SKM-1 (cell line): ENCODE measurements at regions not wholly inside any gene's neighbourhood (a gene's known extent, or its start where the extent isn't known, plus 50 kb on each side); places are given as distances from the start of the nearest gene placed in this dataset.
"Not testable (repeated sequence)": the region's sequence is repeated elsewhere in the genome, so short reads cannot be mapped to it uniquely, and the experiment has no call there.

Experiments used
- DNase-seq: peaks from one replicate; lab custom pipeline; 2025; ENCODE audit not compliant: unreplicated experiment; lab: John Stamatoyannopoulos, UW

DNA sequence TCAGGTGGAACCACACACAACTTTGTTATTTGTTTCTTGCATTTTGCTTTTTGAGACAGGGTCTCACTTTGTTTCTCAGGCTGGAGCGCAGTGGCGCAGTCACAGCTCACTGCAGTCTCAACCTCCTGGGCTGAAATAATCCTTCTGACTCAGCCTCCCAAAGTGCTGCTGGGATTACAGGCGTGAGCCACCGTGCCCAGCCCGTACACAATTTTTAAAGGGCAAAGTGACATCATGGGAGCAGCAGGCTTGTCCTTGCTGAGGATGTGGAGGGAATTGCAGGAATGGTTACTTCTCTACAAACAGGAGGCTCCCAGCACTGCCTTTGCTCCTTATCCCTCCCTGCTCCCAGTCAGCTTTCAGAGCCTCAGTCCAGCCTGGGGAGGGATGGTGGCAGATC is 355.9 kb upstream of the KLHL29 start:
- no peak for DNase-seq

DNA sequence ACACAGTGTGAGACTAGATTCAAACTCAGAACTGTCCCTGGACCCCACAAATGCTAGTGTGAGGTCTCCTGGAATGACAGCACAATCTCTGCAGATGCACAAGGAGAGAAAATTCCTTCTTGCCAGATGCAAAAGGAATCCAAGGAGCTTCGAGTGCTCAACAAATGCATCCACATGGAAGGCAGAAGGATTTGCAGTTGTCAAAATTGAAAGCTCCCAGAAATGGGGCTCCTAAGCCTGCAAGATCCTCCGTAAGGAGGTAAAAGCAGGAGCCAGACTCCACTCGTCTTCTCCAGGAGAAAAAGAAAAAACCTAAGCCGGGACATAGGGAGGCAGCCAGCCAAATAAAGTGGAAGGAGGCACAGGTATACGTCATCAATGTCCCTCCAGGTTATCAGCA is 355.0 kb upstream of the KLHL29 start:
- no peak for DNase-seq

DNA sequence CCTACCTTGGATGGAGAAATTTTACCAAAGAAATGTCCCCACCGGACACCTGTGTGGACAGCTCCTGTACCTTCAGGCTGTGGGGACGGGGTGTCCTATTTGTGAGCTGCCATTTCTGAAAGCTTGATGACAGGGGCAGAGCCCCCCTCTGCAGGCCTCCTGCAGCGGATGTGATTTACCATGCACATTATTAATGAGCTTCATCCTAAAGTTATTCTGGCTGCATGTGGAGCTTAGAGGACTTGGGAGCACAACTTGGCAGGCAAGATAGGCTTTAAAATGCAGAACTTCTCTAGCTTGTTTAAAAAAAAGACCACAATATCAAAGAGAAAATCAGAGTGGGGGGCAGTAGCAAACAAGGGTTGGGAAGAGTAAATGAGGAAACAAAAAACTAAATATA is 350.0 kb upstream of the KLHL29 start:
- DNase-seq: no peak

DNA sequence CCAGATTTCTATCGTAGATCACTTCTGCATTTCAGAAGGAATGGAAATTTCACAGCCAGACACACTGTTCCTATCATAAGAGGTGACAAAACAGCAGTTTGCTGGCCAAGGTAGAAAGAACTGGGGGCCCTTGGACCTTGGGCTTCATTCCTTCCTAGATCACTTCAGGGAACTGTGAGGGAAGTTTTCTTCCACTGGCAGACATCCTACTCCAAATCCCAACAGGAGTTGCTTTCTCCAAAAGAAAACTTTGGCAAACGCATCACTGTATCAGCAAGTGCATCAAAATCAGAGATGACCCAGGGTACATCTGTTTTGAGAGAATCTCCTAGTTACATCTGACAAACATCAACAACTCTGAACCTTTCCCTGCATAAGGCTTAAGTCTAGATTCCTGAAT is 348.4 kb upstream of the KLHL29 start:
- no peak for DNase-seq

DNA sequence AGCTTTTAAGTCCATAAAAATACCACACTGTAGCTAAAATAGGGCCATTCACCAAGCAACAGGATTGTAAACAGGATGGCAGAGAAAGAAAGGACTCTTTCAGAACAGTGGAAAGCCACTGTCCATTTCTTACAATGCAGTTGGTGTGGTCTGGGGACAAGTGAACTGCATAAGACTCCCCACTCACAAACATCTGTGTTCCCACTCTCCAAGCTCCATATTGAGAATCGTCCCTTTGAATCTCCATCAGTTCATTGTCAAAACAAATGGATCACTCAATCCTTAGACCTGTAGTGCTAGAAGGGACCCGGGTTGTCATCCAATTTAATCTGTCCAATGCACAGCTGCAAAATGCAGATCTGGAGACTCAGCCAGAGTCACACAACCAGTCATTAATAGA is 347.4 kb upstream of the KLHL29 start:
- DNase-seq: no peak

DNA sequence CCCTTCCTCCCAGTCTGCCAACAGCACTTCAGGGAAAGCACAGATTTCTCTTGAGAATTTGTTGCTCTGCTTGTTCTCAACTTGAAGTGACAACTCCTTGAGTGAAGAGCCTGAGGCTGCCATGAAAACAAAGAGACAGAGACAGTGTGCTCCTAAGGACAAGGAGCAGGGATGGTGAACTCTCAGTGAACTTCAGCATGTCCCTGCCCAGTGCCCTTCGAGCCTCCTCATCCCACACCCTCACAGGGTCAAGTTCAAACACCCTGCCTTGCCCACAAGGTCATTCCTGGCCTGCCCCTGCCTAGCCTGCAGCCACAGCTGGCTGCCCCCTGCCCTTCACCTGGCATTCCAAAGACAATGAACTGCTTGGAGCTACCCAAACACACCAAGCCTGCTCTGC is 343.5 kb upstream of the KLHL29 start:
- no peak for DNase-seq

DNA sequence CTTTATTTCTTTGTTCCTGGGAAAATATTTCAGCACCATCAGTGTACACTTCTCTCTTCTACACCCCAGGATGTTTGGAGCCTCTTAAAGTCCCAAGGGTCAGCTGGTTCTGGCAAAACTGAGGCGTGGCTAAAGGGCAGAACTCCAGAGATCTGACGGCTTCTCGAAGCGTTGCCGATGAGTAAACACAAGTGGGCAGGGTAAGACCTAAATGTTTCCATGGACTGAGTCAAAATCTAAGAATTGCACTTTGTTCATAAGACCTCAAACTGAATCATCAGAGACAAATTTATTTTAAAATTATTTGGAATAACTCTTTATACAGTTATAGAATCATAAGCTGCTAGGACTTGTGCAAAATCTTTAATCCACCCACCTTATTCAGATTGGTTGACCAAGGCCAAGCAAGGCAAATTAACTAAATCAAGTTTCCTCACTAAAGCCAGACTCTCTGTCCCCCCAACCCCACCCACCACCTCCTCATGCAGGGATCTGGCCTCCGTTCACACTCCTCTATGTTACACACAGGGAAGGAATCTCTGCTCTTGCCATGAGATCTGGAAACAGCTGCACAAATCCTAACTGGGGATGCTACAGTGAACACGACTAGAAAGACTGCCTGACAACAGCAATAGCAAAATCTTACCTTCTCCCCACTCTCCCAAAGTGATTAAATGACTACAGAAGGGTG is 342.6 kb upstream of the KLHL29 start:
- DNase-seq: no peak

DNA sequence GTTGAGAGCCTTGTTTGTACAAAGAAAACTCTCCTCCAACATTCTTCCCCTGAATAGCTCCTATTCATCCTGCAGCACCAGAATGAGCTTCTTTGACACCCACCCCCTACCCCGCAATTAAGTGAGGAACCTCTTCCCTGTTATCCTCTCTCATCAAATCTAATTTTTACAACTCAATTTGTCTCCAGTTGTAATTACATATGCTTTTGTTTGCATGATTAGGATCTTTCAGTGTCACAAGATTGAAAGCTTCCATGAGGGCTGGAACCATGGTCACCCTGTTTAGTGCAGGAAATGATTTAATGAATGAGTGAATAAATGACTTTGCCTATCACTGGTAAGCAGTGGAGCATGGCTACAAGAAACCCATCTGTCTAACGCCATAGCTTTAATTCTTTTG is 334.6 kb upstream of the KLHL29 start:
- DNase-seq: no peak

DNA sequence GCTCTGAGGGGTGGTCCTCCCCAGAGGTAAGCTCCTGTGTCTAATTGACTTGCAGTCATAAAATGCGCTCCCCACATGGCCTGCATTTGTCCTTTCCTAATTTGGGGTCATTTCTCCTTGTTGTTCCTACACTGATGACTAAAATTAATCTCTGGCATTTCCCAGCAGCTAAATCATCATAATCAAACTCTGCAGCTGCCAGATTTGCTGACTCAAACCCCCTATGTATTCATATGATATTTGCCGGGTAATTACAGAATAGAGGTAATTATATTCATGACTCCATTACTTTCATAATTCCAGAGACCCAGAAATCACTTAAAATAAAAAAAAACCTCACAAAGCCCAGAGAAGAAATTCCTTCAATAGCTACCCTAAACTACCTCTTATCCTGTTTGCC is 331.4 kb upstream of the KLHL29 start:
- no peak for DNase-seq

DNA sequence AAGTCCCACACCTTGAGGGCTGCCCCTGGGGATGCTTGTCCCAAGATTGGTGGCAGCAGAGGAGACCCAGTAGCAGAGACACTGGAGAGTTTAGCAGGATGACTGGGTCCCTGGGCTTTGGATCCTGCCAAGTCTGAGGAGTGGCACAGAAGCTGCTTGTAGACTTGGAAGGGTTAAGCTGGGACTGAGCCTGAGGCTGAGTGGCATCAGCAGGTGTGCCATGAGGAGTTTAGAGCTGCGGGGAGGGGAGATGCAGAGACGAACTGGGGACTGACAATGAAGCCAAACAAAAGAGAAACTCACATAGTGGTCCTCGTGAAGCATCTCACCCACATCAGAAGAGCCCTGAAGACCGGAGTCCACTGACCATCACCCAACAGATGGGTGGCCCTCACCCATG is 329.7 kb upstream of the KLHL29 start:
- DNase-seq: no peak

DNA sequence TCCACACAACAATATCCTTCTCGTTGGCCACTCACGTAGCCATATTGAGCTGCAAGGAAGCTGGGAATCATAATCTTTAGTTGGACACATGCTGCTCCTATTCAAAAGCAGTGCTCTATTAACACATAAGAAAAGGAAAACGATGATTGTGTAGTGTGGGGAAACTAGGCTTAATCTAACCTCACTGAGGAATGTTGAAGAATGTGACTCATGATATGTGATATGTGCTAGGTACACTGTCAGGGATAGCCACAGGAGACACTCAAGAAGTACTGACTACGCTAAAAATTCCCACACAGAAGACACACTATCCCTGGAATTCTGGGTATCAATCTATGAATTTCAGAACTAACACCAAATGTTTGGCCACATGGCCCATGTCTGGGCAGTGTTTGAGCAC is 328.1 kb upstream of the KLHL29 start:
- DNase-seq: not testable (repeated sequence)

DNA sequence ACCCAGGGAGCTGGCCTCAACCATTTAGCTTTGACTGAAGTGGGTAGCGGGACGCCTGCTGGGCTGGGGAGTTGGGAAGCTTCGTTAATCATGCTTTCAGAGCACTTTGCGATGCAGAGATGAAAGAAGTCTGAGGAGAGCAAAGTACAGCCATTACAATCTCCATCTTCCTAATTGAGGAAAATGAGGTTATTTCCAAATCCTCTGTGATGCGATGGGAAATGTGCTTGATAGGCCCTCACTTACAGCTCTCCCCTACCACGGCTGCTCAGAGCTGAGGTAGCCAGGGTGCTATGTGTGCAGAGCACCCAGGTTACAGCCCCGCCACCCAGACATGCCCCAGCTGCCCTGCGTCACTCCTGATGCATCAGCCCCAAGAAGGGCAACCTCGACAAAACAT is 326.5 kb upstream of the KLHL29 start:
- DNase-seq: no peak

DNA sequence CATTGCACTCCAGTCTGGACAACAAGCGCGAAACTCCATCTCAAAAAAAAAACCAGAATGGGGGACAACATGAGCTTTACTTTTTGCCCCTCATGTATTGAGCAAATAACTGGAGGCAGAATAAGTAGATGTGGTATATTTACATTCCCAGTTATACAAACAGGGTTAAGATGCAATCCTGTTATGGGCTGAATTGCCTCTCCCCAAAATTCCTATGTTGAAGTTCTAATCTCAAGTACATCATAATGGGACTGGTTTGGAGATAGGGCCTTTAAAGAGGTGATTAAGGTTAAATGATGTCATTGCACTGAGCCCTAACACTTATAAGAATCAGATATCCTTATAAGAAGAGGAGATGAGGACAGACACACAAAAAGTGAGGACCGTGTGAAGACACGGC is 319.8 kb upstream of the KLHL29 start:
- no peak for DNase-seq

DNA sequence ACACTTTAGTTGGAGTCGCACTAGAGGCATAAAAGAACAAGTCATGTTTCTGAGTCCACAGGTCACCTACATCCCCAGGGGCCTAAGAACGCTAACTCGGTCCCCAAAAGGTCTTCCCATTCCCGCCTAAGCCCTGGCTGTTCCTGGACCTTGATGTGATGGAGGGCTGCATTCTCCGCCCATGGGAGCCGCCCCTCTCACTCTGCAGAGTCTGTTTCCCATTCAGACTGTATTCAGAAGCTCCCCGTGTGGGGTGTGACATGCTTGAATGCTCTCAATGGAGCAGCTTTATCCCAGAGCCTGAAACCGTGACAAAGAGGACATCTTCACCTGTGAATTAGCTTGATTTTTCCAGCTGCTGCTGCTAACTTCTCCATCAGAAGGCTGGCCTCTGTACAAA is 319.0 kb upstream of the KLHL29 start:
- no peak for DNase-seq

DNA sequence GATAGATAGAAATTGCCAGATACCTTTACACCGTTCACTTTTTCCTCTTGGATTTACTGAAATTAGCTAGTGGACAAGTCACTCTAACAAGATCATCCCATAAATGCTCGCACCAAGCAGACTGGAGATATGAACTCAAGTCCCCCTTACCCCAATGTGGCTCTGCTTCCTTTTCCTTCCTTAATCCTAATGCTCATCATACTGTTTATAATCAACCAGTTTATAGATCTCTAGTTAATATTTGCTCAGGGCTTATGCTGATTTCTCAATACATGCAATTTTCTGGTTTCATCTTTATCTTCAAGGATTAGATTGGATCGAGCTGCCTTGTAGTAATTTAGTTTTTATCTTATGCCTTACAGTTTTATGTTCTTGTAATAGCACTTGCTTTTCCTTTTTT is 318.3 kb upstream of the KLHL29 start:
- DNase-seq: no peak

DNA sequence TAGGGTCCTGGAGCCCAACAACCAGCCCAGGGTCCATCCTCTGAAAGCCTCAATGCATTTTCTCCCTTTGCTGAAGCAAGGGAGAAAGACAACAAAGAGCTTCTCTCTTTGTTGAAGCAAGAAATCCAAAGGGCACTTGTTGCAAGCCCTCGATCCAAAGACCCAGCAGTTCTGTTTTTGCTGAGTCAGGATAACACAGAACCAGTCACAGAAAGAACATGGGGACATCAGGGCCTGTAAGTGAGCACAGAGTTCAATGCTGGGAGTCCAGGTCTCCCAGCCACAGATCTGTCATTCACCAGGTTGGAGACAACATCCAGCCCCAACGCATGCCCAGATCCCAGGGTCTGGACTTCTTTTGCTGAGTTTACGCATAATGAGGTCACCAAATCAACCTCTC is 315.8 kb upstream of the KLHL29 start:
- no peak for DNase-seq

DNA sequence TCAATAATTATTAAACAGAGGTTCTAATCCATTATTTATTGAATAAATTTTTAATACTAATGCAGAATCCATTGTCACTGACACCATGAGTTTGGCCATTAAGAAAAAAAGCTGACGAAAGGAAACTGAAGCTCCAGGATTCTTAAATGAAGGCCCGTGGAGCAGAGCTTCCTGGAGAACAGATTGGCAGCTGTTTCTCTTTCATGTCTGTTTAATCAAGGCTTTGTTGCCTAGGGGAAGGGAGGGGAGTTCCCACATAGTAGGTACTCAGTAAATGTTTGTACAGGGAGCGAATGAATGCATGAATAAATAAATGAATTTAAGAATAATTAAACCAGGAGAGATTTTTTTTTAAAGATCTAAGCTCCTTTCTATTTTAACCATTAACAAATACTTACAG is 315.1 kb upstream of the KLHL29 start:
- no peak for DNase-seq

DNA sequence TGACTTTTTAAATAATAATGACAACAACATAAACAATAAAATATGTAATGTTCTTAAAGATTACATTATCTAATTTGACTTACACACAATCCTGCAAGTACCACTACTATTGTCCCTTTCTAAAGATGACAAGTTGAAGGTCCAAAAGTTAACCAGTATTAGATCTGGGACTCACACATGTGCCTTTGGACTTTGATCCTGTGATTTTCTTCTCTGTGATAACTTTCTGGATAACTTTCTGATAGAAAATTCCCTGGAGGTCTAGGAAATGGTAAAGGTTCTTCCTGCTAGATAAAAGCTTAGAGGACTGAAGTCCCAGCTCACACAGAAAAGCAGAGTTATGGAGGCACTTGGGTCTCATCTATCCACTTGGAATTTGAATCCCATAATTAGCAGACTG is 311.9 kb upstream of the KLHL29 start:
- DNase-seq: no peak

DNA sequence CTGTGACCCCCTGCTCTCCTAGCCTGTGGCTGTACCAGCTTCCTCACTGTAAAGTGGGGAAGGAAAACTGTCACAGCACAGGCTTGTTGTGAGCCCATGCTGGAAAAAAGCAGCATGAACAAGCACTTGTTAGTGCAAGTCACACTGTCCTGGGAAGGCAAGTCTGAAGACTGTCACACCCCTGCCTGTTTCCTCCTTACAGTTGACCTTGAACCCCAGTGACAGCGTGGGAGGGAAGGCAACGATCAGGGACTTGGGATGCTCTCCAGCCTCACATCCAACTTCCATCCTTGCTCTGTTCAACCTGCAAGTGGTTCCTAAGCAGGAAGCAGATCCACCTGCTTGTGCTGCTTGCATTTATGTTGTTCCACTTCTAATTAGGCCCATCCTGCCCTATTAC is 311.3 kb upstream of the KLHL29 start:
- no peak for DNase-seq

DNA sequence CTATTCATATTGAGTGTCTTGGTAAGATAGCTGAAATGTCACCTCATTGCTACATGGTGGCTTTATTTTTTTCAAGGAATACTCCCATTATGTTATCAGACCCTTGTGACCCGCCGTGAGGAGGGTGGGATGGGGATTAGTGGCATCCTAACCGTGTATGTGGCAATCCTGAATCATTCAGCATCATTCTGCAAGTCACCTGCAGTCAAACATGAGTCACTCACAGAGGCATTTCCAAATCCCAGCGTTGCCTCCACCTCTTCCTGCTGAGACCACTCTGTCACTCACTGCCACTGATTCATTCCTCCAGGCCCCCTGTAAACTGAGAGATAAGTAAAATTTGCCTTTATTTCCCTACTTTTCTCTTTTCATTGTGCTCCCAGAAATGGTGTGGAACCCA is 307.4 kb upstream of the KLHL29 start:
- no peak for DNase-seq

DNA sequence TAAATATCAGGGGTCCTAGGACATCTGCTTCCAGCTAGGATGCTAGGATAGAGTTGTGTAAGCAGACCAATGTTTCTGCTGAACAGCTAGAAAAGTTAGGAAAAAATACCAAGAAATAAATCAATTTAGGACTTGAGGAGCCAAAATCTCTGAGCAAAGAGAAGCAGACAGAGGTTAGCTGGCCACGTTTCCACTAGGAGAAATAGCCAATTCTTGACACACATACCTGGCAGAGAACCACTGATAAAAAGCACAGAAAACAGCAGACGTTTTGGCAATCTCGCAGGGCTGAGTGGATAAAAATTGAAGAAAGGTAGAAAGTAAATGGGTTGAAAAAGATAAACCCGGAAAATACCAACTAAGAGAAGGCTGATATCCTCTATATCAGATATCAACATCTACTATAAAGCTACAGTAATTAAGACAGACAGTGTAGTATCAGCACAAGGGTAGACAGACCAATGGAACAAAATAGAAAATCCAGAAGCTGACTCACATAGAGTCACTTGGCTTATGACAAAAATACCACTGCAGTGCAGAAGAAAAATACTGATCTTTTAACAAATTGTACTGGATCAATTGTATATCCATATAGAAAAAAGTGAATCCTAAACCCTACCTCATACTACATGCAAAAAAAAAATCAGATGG is 306.1 kb upstream of the KLHL29 start:
- no peak for DNase-seq

DNA sequence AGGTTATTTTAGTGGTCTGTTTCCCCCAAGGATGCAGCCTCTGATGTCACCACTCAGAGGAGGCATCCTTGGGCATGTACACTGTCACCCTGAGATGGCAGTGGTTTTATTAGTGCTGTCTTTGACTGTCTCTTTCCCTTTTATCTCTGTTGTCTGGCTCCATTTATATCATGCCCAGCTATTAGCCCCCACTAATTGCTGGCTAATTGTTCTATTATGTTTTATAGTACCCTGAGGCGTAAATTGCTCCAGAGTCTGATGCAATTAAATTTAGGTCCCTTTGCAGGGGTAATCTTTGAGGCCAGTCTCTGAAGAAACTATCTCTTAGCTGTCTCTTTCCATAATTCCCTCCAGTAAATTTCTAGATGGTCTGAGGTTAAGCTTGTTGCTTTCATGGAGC is 301.0 kb upstream of the KLHL29 start:
- DNase-seq: no peak

DNA sequence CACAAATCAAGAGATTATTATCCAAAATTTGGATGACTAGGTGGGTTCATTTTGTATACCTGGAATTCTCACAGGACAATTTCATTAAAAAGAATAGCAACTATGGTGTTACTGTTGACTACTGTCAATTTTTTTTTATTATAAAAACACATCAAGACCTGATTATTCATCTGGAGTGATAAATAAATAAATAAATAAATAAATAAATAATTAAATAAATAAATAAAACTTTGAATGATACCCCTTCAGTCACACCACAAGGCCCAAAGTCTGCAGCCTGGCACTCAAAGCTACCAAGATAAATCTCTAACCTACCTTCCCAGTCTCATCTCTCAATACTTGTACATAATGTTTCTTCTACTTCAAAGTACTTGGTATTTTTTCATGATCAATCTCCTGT is 294.0 kb upstream of the KLHL29 start:
- DNase-seq: no peak
